T47D (cell line): ENCODE measurements at regions not wholly inside any gene's neighbourhood (a gene's known extent, or its start where the extent isn't known, plus 50 kb on each side); places are given as distances from the start of the nearest gene placed in this dataset.

Experiments used
- DNase-seq, 2 experiments: peaks; one replicate each; pipeline versions ENCODE4 v3.0.0 to v3.0.0-alpha.2; 2011 to 2012; ENCODE audit warnings: low read depth in 1 of 2, low spot score in 1 of 2
- JUND ChIP-seq: IDR thresholded peaks from 2 replicates; pipeline ENCODE4 v1.6.1; 2012; ENCODE audit warnings: low read depth
- in situ Hi-C: cut with HindIII; loops from 2 replicates; pipeline ENCODE4 v1.10.0; 2016; ENCODE audit warnings: low sequenced_read_pairs, low pct_unique_long_range_greater_than_20kb

GRCh38 chr3:99394831-99395778 is 243.3 kb upstream of the COL8A1 start:
- in situ Hi-C loops: no loop called here
- no peak for TF ChIP-seq JUND
- DNase-seq: no peak

DNA sequence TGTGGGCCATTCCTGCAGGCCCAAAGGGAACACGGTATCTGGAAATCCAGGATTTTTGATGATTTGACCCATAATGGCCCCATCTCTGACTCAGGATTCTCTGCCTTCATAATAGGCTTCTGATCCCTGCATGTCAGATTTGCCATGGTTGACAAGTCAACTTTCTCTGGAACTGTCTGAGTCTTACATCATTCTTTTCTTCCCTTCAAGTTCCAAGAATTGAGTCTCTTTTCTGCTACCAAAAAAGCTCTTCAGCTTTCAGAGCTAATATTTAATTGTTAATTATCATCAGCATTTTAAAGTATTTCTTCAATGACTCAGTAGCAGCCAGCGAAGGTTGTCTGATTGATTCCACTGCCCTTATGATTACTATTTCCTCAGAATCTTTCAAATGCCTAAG is 244.4 kb upstream of the COL8A1 start:
- TF ChIP-seq JUND: no peak
- DNase-seq: no peak
- in situ Hi-C loops: no loop called here

DNA sequence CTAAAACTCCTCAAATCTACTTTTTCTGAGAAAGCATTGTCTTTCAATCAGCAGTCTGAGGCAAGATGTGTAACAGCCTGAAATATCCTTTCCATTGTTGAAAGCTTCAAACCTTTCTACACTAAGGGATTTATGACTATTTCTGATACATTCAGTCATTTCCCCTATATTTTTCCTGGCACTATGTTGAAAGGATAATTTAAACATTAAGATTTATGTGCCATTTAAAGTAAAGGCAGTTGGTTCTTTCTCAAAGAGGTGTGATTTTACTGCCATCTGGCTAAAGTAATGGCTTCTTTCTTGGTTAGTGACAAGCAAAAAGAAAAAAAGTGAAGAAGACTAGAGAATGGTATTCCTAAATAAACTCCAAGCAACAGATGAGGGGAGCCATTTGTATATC is 249.6 kb upstream of the COL8A1 start:
- no peak for DNase-seq
- TF ChIP-seq JUND: no peak
- in situ Hi-C loops: no loop called here

- no peak for DNase-seq
- in situ Hi-C loops: no loop called here
- no peak for TF ChIP-seq JUND
Measured at GRCh38 chr3:99384596-99384995, 253.8 kb upstream of the COL8A1 start.

DNA sequence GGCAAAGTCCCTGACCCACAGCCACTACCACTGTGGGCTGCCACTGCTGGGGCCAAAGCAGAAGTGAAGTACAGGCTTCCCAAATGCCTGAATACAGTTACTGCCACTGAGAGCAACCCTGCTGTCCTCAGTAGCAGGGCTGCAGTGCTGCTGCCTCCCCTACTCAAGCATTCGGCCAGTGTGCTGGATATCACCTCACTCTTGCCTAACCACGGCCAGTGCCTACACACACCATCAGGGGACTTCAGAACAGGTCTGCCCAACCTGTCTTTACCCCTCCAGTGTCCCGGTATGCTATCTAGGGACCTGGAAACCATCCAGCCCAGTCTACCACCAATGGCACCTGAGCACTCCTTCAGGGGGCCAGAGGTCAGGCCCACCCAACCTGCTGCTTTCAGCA is 261.5 kb upstream of the COL8A1 start:
- TF ChIP-seq JUND: no peak
- in situ Hi-C loops: no loop called here
- DNase-seq: no peak

GRCh38 chr3:99373846-99374210 is 264.6 kb upstream of the COL8A1 start:
- in situ Hi-C loops: no loop called here
- TF ChIP-seq JUND: no peak
- no peak for DNase-seq

DNA sequence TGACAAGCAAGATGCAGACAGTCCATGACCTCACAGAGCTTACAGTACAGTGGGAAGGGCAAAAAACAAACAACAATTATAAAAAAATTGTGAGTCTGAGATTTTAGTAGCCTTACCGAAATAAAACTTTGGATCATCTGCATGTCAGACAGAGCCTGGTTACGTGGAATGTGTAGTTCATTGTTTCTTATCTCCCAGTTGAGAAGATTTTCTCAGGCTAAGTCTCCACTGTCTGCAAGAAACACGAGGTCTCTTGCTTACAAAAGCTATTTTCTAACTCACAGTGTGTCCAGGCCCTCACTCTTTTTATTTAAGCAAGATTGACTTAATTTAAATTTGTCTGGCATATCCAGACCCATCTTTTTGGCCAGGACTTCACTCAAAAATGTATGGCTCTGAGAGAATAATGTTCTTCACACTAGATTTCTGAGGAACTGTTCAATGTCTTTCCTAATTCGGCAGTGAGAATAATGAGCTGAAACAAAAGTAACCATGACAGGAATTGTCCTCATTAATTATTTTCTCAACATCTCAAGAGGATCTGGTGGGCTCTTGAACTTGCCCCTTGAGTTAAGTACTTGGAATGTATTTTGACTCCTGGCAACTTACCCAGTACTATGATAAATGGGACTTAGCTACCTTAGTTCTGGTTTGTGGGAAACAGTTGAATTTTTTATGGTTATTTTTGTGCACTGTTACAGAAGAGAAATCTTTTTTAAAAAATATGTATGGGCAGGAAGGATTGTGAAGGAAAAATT is 265.1 kb upstream of the COL8A1 start:
- no peak for DNase-seq
- no peak for TF ChIP-seq JUND
- in situ Hi-C loops: no loop called here

DNA sequence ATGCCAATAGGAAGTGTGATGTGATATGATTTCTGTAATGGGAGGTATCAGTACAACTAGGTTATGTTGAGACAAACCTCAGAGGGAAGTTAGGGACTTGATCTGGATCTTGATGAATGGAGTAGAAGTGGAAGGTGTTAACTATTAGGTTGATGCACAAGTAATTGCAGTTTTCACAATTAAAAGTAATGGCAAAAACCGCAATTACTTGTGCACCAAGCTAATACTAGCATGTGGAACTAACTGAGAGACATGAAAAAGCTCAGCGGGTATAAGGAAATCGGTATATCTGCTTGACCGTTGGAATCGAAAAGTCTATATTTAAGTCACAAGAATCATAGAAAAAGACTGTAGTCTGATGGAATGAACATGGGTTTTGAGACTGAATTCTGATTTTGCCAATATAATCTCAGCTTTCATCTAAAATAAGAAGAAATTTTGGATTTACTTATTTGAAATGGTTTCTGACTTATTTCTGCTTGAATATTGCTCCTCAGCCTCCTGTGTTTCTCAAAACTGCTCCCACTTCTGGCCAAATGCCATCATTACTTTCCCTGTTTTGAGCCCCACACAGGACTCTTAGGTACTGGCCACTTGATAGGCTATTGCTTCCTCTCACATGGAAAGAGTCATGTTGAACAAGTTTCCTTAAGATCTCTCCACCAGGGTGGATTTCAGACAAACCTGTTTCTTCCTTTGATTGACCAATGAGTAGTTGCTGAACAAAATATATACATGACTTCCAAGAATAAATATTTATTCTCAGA is 271.5 kb upstream of the COL8A1 start:
- TF ChIP-seq JUND: no peak
- no peak for DNase-seq

DNA sequence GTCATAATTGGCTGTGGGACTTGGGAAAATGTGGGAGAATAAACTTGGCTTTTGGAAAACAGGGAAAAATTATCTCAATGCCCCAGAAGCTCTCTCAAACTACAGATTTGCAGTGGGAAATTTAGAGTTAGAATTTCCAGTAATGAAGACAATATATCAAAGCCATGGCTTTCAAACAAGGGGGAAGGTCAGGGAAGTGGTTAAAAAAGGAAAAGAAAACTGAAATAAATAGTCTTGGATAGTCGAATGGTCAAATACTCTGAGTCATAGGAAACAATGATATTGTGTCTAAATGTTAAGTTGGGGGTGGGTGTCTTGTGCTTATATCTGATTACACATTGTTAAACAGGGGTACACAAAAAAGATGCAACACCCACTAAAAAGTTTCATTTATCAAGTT is 272.4 kb upstream of the COL8A1 start:
- no peak for TF ChIP-seq JUND
- no peak for DNase-seq
- in situ Hi-C loops: no loop called here

More for the DNA sequence above, 271.5 kb upstream of the COL8A1 start:
- in situ Hi-C loops: no loop called here

- no peak for DNase-seq
- in situ Hi-C loops: no loop called here
- no peak for TF ChIP-seq JUND
Measured at GRCh38 chr3:99365396-99365795, 273.0 kb upstream of the COL8A1 start.

GRCh38 chr3:99357131-99357530 is 281.3 kb upstream of the COL8A1 start:
- in situ Hi-C loops: no loop called here
- no peak for TF ChIP-seq JUND

DNA sequence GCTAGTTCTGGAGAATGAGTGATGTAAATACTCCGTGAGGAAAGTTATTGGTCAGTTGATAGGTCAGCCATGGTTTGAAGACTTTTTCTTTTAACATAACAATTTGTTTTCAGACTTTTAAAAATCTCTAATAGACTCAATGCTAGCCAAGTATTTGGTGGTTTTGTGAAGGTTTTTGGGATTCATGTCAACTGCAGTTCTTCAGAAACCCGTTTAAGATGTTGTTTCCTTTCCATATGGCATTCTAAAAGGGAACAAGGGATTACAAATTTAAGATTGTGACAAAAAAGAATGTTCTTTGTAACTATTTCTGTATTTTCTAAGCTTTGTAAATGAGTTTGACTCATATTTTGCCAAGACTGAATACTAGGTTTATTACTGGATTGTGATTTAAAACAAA is 281.7 kb upstream of the COL8A1 start:
- in situ Hi-C loops: no loop called here
- no peak for TF ChIP-seq JUND
- no peak for DNase-seq

More at GRCh38 chr3:99357131-99357530, 281.3 kb upstream of the COL8A1 start:
- no peak for DNase-seq
